ENCODE measurements at regions not wholly inside any gene's neighbourhood (a gene's known extent, or its start where the extent isn't known, plus 50 kb on each side); places are given as distances from the start of the nearest gene placed in this dataset.

GRCh38 chr5:141781910-141782309, 96.3 kb downstream of the PCDH1 start:
- H3K9me3 ChIP-seq (ENCODE audit: insufficient read depth, low read depth, low read length) = no peaks in the 10 kb centered on the region
- no peaks in the 10 kb centered on the region for H3K9me2 ChIP-seq (replicated peaks; ENCODE audit: low read depth, low read length)
- H3K9ac ChIP-seq (ENCODE audit: low read depth, low read length, poor library complexity, severe bottlenecking) = no peak overlapping the region
- H3K79me2 ChIP-seq (ENCODE audit: insufficient read depth, low read length) = no peaks in the 10 kb centered on the region
- H4K20me1 ChIP-seq (ENCODE audit: insufficient read depth, low read length, poor library complexity, severe bottlenecking) = no peaks in the 10 kb centered on the region
- H3K4me3 ChIP-seq (ENCODE audit: low read length, poor library complexity, severe bottlenecking) = no peak overlapping the region
- peaks cover 6% of the 10 kb centered on the region for H3K4me1 ChIP-seq (ENCODE audit: insufficient read depth, low read length, poor library complexity, severe bottlenecking)
- TF ChIP-seq EZH2phosphoT487 (IDR thresholded peaks at IDR 0.05; ENCODE audit: borderline replicate concordance) (no peak), CTCF (conservative IDR thresholded peaks at IDR 0.05; ENCODE audit: low read length) (no peak)
- H3K4me2 ChIP-seq (ENCODE audit: low read depth, low read length, poor library complexity, severe bottlenecking) = no peak overlapping the region
- H3K27me3 ChIP-seq (ENCODE audit: insufficient read depth, low read length, poor library complexity, severe bottlenecking) = no peaks in the 10 kb centered on the region
- H3F3A ChIP-seq (ENCODE audit: low read depth) = no peaks in the 10 kb centered on the region
- no peak overlapping the region for H2AFZ ChIP-seq (ENCODE audit: low read length)
- no peaks in the 10 kb centered on the region for H3K36me3 ChIP-seq (ENCODE audit: insufficient read depth, low read length)

DNA sequence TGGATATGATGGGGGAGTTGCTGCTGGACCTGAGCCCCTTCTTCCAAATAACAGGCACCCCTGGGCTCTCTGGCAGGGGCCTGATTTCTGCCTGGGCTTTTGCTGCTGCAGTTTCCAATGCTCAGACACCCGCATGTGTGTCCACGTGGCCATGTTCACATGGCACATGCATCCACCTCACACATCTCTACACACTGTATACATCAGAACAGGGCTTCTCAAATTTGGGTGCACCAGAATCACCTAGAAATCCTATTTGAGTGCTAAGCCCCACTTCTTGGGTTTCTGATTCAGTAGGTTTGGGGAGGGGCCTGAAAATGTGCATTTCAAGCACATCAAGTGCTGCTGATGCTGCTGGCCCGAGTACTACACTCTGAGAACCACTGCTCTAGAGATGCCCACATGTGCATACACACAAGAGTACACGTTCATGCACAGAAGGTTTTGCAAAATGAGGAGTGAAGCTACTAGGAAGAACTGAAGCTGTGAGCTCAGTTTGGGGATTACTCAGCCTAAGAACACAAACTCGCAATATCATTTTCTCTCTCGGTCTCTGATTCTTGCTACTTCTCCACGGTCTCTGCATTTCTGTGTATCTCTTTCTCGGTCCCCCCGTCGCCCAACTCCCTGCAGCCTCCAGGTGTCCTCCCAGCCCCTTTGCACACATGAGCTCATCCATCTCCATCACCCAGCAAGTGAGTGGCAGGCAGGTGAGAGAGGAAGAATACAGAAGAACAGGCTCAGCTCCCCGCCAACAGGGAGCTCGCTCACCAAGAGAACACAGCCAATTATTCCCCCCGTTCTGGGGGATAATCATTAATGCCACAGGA, 97.0 kb downstream of the PCDH1 start:
- no peaks in the 10 kb centered on the region for H3K79me2 ChIP-seq (ENCODE audit: insufficient read depth, low read length)
- no peaks in the 10 kb centered on the region for H3K9me2 ChIP-seq (replicated peaks; ENCODE audit: low read depth, low read length)
- H3K4me3 ChIP-seq (ENCODE audit: low read length, poor library complexity, severe bottlenecking) = no peak overlapping the region
- no peaks in the 10 kb centered on the region for H3K36me3 ChIP-seq (ENCODE audit: insufficient read depth, low read length)
- H3K9me3 ChIP-seq (ENCODE audit: insufficient read depth, low read depth, low read length) = no peaks in the 10 kb centered on the region
- H3K9ac ChIP-seq (ENCODE audit: low read depth, low read length, poor library complexity, severe bottlenecking) = no peak overlapping the region
- no peak for TF ChIP-seq EZH2phosphoT487 (IDR thresholded peaks at IDR 0.05; ENCODE audit: borderline replicate concordance)
- no peak for TF ChIP-seq CTCF (conservative IDR thresholded peaks at IDR 0.05; ENCODE audit: low read length)
- H4K20me1 ChIP-seq (ENCODE audit: insufficient read depth, low read length, poor library complexity, severe bottlenecking) = no peaks in the 10 kb centered on the region
- H3K4me1 ChIP-seq (ENCODE audit: insufficient read depth, low read length, poor library complexity, severe bottlenecking) = peaks cover 6% of the 10 kb centered on the region
- H3K27me3 ChIP-seq (ENCODE audit: insufficient read depth, low read length, poor library complexity, severe bottlenecking) = no peaks in the 10 kb centered on the region
- H2AFZ ChIP-seq (ENCODE audit: low read length) = no peak overlapping the region
- H3F3A ChIP-seq (ENCODE audit: low read depth) = no peaks in the 10 kb centered on the region
- no peak overlapping the region for H3K4me2 ChIP-seq (ENCODE audit: low read depth, low read length, poor library complexity, severe bottlenecking)

DNA sequence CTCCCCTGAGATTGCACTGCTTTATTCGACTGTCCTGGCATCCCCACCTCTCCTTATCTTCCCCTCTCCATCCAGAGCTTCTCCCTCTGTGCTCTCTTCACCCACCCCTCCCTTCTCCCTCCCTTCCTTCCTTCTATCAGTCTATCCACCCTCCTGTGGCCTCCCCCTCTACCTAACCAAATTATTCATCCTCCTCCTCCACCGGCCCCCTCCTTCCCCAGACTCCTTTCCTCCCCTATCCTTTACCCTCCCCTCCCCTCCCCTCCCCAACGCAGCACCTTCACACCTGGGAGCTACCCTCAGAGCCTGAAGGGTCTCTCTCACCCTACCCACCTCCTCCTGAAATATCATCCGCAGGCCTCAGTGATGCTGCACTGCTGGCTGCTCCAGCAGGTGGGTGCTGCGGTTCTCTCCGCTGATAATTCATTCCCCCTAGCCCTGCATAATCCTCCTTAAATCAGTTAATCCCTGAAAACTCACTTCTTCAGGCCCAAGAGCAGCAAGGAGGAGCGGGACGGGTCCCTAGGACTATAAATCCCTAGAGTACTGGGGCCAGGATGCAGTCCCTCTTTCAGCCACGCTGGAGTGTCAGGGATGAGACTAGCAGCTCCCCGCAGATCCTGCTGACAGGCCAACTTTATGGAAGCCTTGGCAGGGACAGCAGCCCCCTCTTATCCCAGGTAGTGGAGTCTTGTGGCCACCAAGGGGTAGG, 97.8 kb downstream of the PCDH1 start:
- no peaks in the 10 kb centered on the region for H3K79me2 ChIP-seq (ENCODE audit: insufficient read depth, low read length)
- H3K4me3 ChIP-seq (ENCODE audit: low read length, poor library complexity, severe bottlenecking) = no peak overlapping the region
- H3F3A ChIP-seq (ENCODE audit: low read depth) = no peaks in the 10 kb centered on the region
- no peak overlapping the region for H3K9ac ChIP-seq (ENCODE audit: low read depth, low read length, poor library complexity, severe bottlenecking)
- H3K4me1 ChIP-seq (ENCODE audit: insufficient read depth, low read length, poor library complexity, severe bottlenecking) = peaks cover 6% of the 10 kb centered on the region
- H3K4me2 ChIP-seq (ENCODE audit: low read depth, low read length, poor library complexity, severe bottlenecking) = no peak overlapping the region
- no peak for TF ChIP-seq CTCF (conservative IDR thresholded peaks at IDR 0.05; ENCODE audit: low read length)
- no peak for TF ChIP-seq EZH2phosphoT487 (IDR thresholded peaks at IDR 0.05; ENCODE audit: borderline replicate concordance)
- no peak overlapping the region for H2AFZ ChIP-seq (ENCODE audit: low read length)
- H4K20me1 ChIP-seq (ENCODE audit: insufficient read depth, low read length, poor library complexity, severe bottlenecking) = no peaks in the 10 kb centered on the region
- no peaks in the 10 kb centered on the region for H3K36me3 ChIP-seq (ENCODE audit: insufficient read depth, low read length)
- no peaks in the 10 kb centered on the region for H3K27me3 ChIP-seq (ENCODE audit: insufficient read depth, low read length, poor library complexity, severe bottlenecking)
- no peaks in the 10 kb centered on the region for H3K9me2 ChIP-seq (replicated peaks; ENCODE audit: low read depth, low read length)
- H3K9me3 ChIP-seq (ENCODE audit: insufficient read depth, low read depth, low read length) = no peaks in the 10 kb centered on the region
